PC-3 (cell line): ENCODE measurements at regions not wholly inside any gene's neighbourhood (a gene's known extent, or its start where the extent isn't known, plus 50 kb on each side); places are given as distances from the start of the nearest gene placed in this dataset.

Source experiments
- ATAC-seq: fragments of 200-7000 bp; cut with Tn5 transposase; 2 replicates; pipeline ENCODE4 v1.9.1; 2020; ENCODE audit warnings: mild to moderate bottlenecking, moderate library complexity
- BruUV-seq: library from RNA; stranded (reverse); fragments of 400-500 nt; replicated peaks from 2 replicates; lab custom pipeline; 2021; lab: Mats Ljungman, UMichigan
- CTCF ChIA-PET: fragments of 300-600 bp; sonication (Branson Sonifier 250); formaldehyde crosslinking; loops from one replicate; lab custom pipeline; 2022; ENCODE audit warnings: antibody characterized with exemption; lab: Charles Lee
- POLR2A ChIA-PET: fragments of 300-600 bp; sonication (Branson Sonifier 250); formaldehyde crosslinking; loops from one replicate; lab custom pipeline; 2022; ENCODE audit warnings: antibody characterized with exemption; ENCODE audit not compliant: unreplicated experiment; lab: Charles Lee
- DNase-seq: peaks from one replicate; pipeline ENCODE4 v3.0.0-alpha.2; 2015
- H2AFZ ChIP-seq: fragments of 300-600 bp; sonication (generic); 2 replicates; pipeline ENCODE4 v1.6.0; 2016; ENCODE audit warnings: antibody characterized with exemption, low read length
- H3F3A ChIP-seq: fragments of 300-600 bp; sonication (generic); one replicate; pipeline ENCODE4 v1.6.0; 2017; ENCODE audit warnings: antibody characterized with exemption, low read length, control low read depth, mild to moderate bottlenecking; ENCODE audit not compliant: unreplicated experiment
- H3K27ac ChIP-seq: fragments of 300-600 bp; sonication (generic); 2 replicates; pipeline ENCODE4 v1.5.1; 2016; ENCODE audit warnings: mild to moderate bottlenecking, low read length
- H3K27me3 ChIP-seq: fragments of 300-600 bp; sonication (generic); 2 replicates; pipeline ENCODE4 v1.6.1; 2016; ENCODE audit warnings: low read length, mixed read lengths
- H3K36me3 ChIP-seq: fragments of 300-600 bp; sonication (generic); 2 replicates; pipeline ENCODE4 v1.6.1; 2016; ENCODE audit warnings: low read depth, mixed run types, low read length, mixed read lengths
- H3K4me1 ChIP-seq: fragments of 300-600 bp; sonication (generic); 2 replicates; pipeline ENCODE4 v1.5.1; 2016; ENCODE audit warnings: low read length; ENCODE audit not compliant: insufficient read depth
- H3K4me2 ChIP-seq: fragments of 300-600 bp; sonication (generic); 2 replicates; pipeline ENCODE4 v1.6.0; 2016; ENCODE audit warnings: low read length
- H3K4me3 ChIP-seq: fragments of 300-600 bp; sonication (generic); 2 replicates; pipeline ENCODE4 v1.5.1; 2016; ENCODE audit warnings: mild to moderate bottlenecking, low read length, mixed read lengths
- H3K79me2 ChIP-seq: fragments of 300-600 bp; sonication (generic); 2 replicates; pipeline ENCODE4 v1.6.1; 2017; ENCODE audit warnings: low read length, mixed read lengths
- H3K9ac ChIP-seq: fragments of 300-600 bp; sonication (generic); 2 replicates; pipeline ENCODE4 v1.6.0; 2016; ENCODE audit warnings: mild to moderate bottlenecking, low read length
- H3K9me2 ChIP-seq: fragments of 300-600 bp; sonication (generic); replicated peaks from 2 replicates; pipeline ENCODE4 v1.6.1; 2016; ENCODE audit warnings: mixed run types, low read length, mixed read lengths
- H3K9me3 ChIP-seq: fragments of 300-600 bp; sonication (generic); 2 replicates; pipeline ENCODE4 v1.6.1; 2016; ENCODE audit warnings: low read length, mixed read lengths
- H4K20me1 ChIP-seq: fragments of 300-600 bp; sonication (generic); 2 replicates; pipeline ENCODE4 v1.6.1; 2016; ENCODE audit warnings: low read length, mixed read lengths
- CTCF ChIP-seq: fragments of 300-600 bp; sonication (generic); conservative IDR thresholded peaks from 2 replicates; pipeline ENCODE4 v1.5.1; 2017; ENCODE audit warnings: antibody characterized with exemption, low read depth, mild to moderate bottlenecking, low read length
- EZH2 ChIP-seq: fragments of 300-600 bp; sonication (generic); IDR thresholded peaks from one replicate; pipeline ENCODE4 v1.6.1; 2017; ENCODE audit warnings: antibody characterized with exemption, mild to moderate bottlenecking, low read length; ENCODE audit not compliant: unreplicated experiment
- EZH2phosphoT487 ChIP-seq: fragments of 300-600 bp; sonication (generic); IDR thresholded peaks from 2 replicates; pipeline ENCODE4 v1.6.1; 2018; ENCODE audit warnings: mild to moderate bottlenecking, antibody characterized with exemption, low read length, borderline replicate concordance
- intact Hi-C: fragments of 100-400 bp; cut with micrococcal nuclease; formaldehyde crosslinking; loops from 2 replicates; pipeline ENCODE4 v1.9.0; 2023

GRCh38 chr3:152662157-152662556, 172.8 kb upstream of the P2RY1 start:
- Histone ChIP-seq H3K79me2 (no peaks in the 10 kb centered on the region), H2AFZ (no peak overlapping the region), H3F3A (no peaks in the 10 kb centered on the region), H3K4me1 (no peaks in the 10 kb centered on the region), H3K9me2 (no peaks in the 10 kb centered on the region), H3K36me3 (no peaks in the 10 kb centered on the region), H3K9me3 (no peaks in the 10 kb centered on the region), H3K4me3 (no peak overlapping the region), H3K4me2 (no peak overlapping the region), H3K27me3 (peaks cover 13% of the 10 kb centered on the region; the same call in 1 of the 2 replicates), H3K9ac (no peak overlapping the region), H4K20me1 (no peaks in the 10 kb centered on the region), H3K27ac (no peak overlapping the region)
- DNase-seq, result no peak
- no TSS peak for BruUV-seq
- TF ChIP-seq CTCF (no peak), EZH2phosphoT487 (no peak), EZH2 (no peak)
- intact Hi-C loops, result no loop called here
- CTCF ChIA-PET, result no interaction called here
- no peak for ATAC-seq
- POLR2A ChIA-PET, result interaction anchor here (0.6 kb wide), 1 partner anchor 15 kb away, joined by 6 read pairs; no protein-coding TSS in a partner anchor

DNA sequence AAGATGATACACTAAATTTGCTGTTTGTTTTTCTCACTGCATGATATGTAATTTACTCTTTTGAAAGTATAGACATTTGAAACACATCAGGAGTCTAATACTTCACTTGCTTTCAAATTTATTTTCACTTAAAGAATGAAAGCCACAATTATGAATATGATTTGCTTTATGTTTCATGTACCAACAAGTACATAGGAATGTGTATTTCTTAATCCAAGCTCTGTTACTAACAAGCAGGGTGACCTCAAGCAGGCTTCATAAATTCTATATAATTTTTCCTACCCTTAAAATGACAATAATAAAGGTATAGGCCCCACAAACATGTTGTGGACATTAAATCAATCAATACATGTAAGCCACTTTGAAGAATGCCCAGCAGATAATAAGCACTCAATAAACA, 170.2 kb upstream of the P2RY1 start:
- Histone ChIP-seq H3K79me2 (no peaks in the 10 kb centered on the region), H2AFZ (no peak overlapping the region), H3K27me3 (peaks cover 13% of the 10 kb centered on the region; the same call in 1 of the 2 replicates), H3K27ac (no peak overlapping the region), H3K4me3 (no peak overlapping the region), H4K20me1 (no peaks in the 10 kb centered on the region), H3K4me1 (no peaks in the 10 kb centered on the region), H3K36me3 (no peaks in the 10 kb centered on the region), H3F3A (no peaks in the 10 kb centered on the region), H3K4me2 (no peak overlapping the region), H3K9me3 (no peaks in the 10 kb centered on the region), H3K9me2 (no peaks in the 10 kb centered on the region), H3K9ac (no peak overlapping the region)
- CTCF ChIA-PET, result no interaction called here
- DNase-seq (no peak), ATAC-seq (no peak)
- BruUV-seq, result no TSS peak
- POLR2A ChIA-PET, result no interaction called here
- TF ChIP-seq EZH2 (no peak), CTCF (no peak), EZH2phosphoT487 (no peak)
- intact Hi-C loops, result no loop called here

GRCh38 chr3:152667267-152667666, 167.7 kb upstream of the P2RY1 start:
- ATAC-seq (no peak), DNase-seq (no peak)
- no TSS peak for BruUV-seq
- ChIA-PET POLR2A (no interaction called here), CTCF (interaction anchor here (0.5 kb wide), 1 partner anchor 14 kb away, joined by 3 read pairs; no protein-coding TSS in a partner anchor)
- Histone ChIP-seq H3K4me2 (no peak overlapping the region), H3K4me1 (no peaks in the 10 kb centered on the region), H3K27ac (no peak overlapping the region), H3F3A (no peaks in the 10 kb centered on the region), H3K9me2 (no peaks in the 10 kb centered on the region), H2AFZ (no peak overlapping the region), H3K4me3 (no peak overlapping the region), H3K9ac (no peak overlapping the region), H3K79me2 (no peaks in the 10 kb centered on the region), H3K27me3 (peaks cover 27% of the 10 kb centered on the region), H4K20me1 (no peaks in the 10 kb centered on the region), H3K9me3 (no peaks in the 10 kb centered on the region), H3K36me3 (no peaks in the 10 kb centered on the region)
- intact Hi-C loops, result no loop called here
- TF ChIP-seq CTCF (no peak), EZH2phosphoT487 (no peak), EZH2 (no peak)
